Right cardiac atrium (tissue), 5 donors: ENCODE measurements at regions not wholly inside any gene's neighbourhood (a gene's known extent, or its start where the extent isn't known, plus 50 kb on each side); places are given as distances from the start of the nearest gene placed in this dataset.
"Not testable (repeated sequence)": the region's sequence is repeated elsewhere in the genome, so short reads cannot be mapped to it uniquely, and the experiment has no call there.

Source experiments
- ATAC-seq, 2 donors: fragments of 200-7000 bp; cut with Tn5 transposase; one replicate each; pipeline versions ENCODE4 v1.8.0 to v1.9.1; 2020; ENCODE audit warnings: moderate library complexity in 2 of 2, mild to moderate bottlenecking in 1 of 2
- DNase-seq, 3 donors: peaks; one replicate each; pipeline ENCODE4 v3.0.0-alpha.2; 2020
- H3K27ac ChIP-seq: one replicate; pipeline ENCODE4 v1.5.1; 2013; ENCODE audit warnings: mild to moderate bottlenecking, low read length, control low read depth, moderate library complexity
- H3K27me3 ChIP-seq: one replicate; pipeline ENCODE4 v1.6.1; 2013; ENCODE audit not compliant: control insufficient read depth, insufficient read depth
- H3K4me1 ChIP-seq: one replicate; pipeline ENCODE4 v1.6.1; 2013; ENCODE audit warnings: low read length; ENCODE audit not compliant: control insufficient read depth, insufficient read depth
- H3K4me3 ChIP-seq: one replicate; pipeline ENCODE4 v1.5.1; 2013; ENCODE audit warnings: low read length, control low read depth
- H3K9me3 ChIP-seq: one replicate; pipeline ENCODE4 v1.6.1; 2013; ENCODE audit warnings: low read length; ENCODE audit not compliant: control insufficient read depth
- WGBS: extraction: QIAGEN DNeasy Blood & Tissue Kit; methylation state at CpG from one replicate; pipeline ENCODE4 v1.1.7; 2013; 5-methylcytosine and 5-hydroxymethylcytosine counted together
- intact Hi-C, 4 donors: fragments of 100-400 bp; cut with DNase I; formaldehyde crosslinking; loops; one replicate each; pipeline versions ENCODE4 v1.11.0 to v1.14.0; 2022 to 2023
- donor health status: healthy with polysubstance abuse.
- donor health status: DM: no; HTN: yes; CAD: no.
- donor health status: DM: no; HTN: no; CAD: no.
- donor health status: DM: no; HTN: yes; CAD: no; lungs with severe emphysema.
- donor health status: DM: yes; HTN: yes; CAD: no.

- 69% methylated on average over 1 of the region's 1 CpG for WGBS
- intact Hi-C loops, result no loop called here
- no peak overlapping the region for H3K27ac ChIP-seq
Measured at GRCh38 chr6:130494729-130495128, 128.9 kb downstream of the TMEM200A start.

GRCh38 chr6:130500693-130501092 is 134.9 kb downstream of the TMEM200A start:
- DNase-seq (no peak), ATAC-seq (no peak)
- Histone ChIP-seq H3K4me3 (no peak overlapping the region), H3K9me3 (no peaks in the 10 kb centered on the region), H3K4me1 (no peaks in the 10 kb centered on the region), H3K27ac (no peak overlapping the region), H3K27me3 (no peaks in the 10 kb centered on the region)
- 95% methylated on average over 6 of the region's 6 CpGs for WGBS
- intact Hi-C loops, result no loop called here

More at GRCh38 chr6:130494729-130495128, 128.9 kb downstream of the TMEM200A start:
- DNase-seq (no peak), ATAC-seq (no peak)
- H3K4me3 ChIP-seq, result no peak overlapping the region
- no peaks in the 10 kb centered on the region for H3K27me3 ChIP-seq
- no peaks in the 10 kb centered on the region for H3K9me3 ChIP-seq
- H3K4me1 ChIP-seq, result no peaks in the 10 kb centered on the region

- ATAC-seq (no peak), DNase-seq (no peak)
- Histone ChIP-seq H3K27me3 (no peaks in the 10 kb centered on the region), H3K27ac (no peak overlapping the region), H3K9me3 (no peaks in the 10 kb centered on the region), H3K4me3 (no peak overlapping the region), H3K4me1 (no peaks in the 10 kb centered on the region)
- intact Hi-C loops, result no loop called here
Measured at GRCh38 chr6:130503146-130503545, 137.3 kb downstream of the TMEM200A start.

GRCh38 chr6:130505808-130506598 is 140.2 kb downstream of the TMEM200A start:
- ATAC-seq, result no peak
- H3K27ac ChIP-seq, result no peak overlapping the region
- WGBS, result 35% methylated on average over 4 of the region's 4 CpGs
- intact Hi-C loops, result no loop called here
- no peak overlapping the region for H3K4me3 ChIP-seq
- H3K9me3 ChIP-seq, result no peaks in the 10 kb centered on the region
- H3K4me1 ChIP-seq, result no peaks in the 10 kb centered on the region
- peaks cover 2% of the 10 kb centered on the region for H3K27me3 ChIP-seq
- no peak for DNase-seq

GRCh38 chr6:130507005-130507665 is 141.3 kb downstream of the TMEM200A start:
- H3K4me1 ChIP-seq, intact Hi-C loops: not testable (repeated sequence)

GRCh38 chr6:130507666-130508028 is 141.8 kb downstream of the TMEM200A start:
- H3K4me3 ChIP-seq, result no peak overlapping the region
- WGBS, result 70% methylated on average over 4 of the region's 4 CpGs
- no peaks in the 10 kb centered on the region for H3K9me3 ChIP-seq
- ATAC-seq, result no peak
- H3K27me3 ChIP-seq, result peaks cover 2% of the 10 kb centered on the region
- no peak overlapping the region for H3K27ac ChIP-seq
- no peaks in the 10 kb centered on the region for H3K4me1 ChIP-seq
- no peak for DNase-seq
- intact Hi-C loops, result no loop called here

More at GRCh38 chr6:130507005-130507665, 141.3 kb downstream of the TMEM200A start:
- ATAC-seq, H3K4me3 ChIP-seq, H3K27me3 ChIP-seq, DNase-seq, H3K9me3 ChIP-seq, H3K27ac ChIP-seq: not testable (repeated sequence)
- 64% methylated on average over 5 of the region's 5 CpGs for WGBS

GRCh38 chr6:130513770-130514169 is 148.0 kb downstream of the TMEM200A start:
- Histone ChIP-seq H3K27ac (no peak overlapping the region), H3K9me3 (no peaks in the 10 kb centered on the region), H3K27me3 (peaks cover 2% of the 10 kb centered on the region), H3K4me1 (no peaks in the 10 kb centered on the region), H3K4me3 (no peak overlapping the region)
- ATAC-seq (no peak), DNase-seq (no peak)
- intact Hi-C loops, result no loop called here
- WGBS, result 57% methylated on average over 3 of the region's 3 CpGs

- WGBS, result 74% methylated on average over 3 of the region's 3 CpGs
- ATAC-seq (no peak), DNase-seq (no peak)
- Histone ChIP-seq H3K4me3 (no peak overlapping the region), H3K4me1 (no peaks in the 10 kb centered on the region), H3K27ac (no peak overlapping the region), H3K27me3 (peaks cover 2% of the 10 kb centered on the region), H3K9me3 (no peaks in the 10 kb centered on the region)
- intact Hi-C loops, result no loop called here
Measured at GRCh38 chr6:130514712-130515111, 148.9 kb downstream of the TMEM200A start.

- Histone ChIP-seq H3K27ac (no peak overlapping the region), H3K4me1 (no peaks in the 10 kb centered on the region), H3K4me3 (no peak overlapping the region), H3K9me3 (no peaks in the 10 kb centered on the region), H3K27me3 (peaks cover 1% of the 10 kb centered on the region)
- ATAC-seq (no peak), DNase-seq (no peak)
- intact Hi-C loops, result no loop called here
- 78% methylated on average over 4 of the region's 4 CpGs for WGBS
Measured at GRCh38 chr6:130515306-130515705, 149.5 kb downstream of the TMEM200A start.

GRCh38 chr6:130516604-130517003 is 150.8 kb downstream of the TMEM200A start:
- 82% methylated on average over 4 of the region's 4 CpGs for WGBS
- intact Hi-C loops, result no loop called here
- ATAC-seq (no peak), DNase-seq (no peak)
- Histone ChIP-seq H3K4me1 (no peaks in the 10 kb centered on the region), H3K9me3 (no peaks in the 10 kb centered on the region), H3K27ac (no peak overlapping the region), H3K4me3 (no peak overlapping the region), H3K27me3 (no peaks in the 10 kb centered on the region)

GRCh38 chr6:130517444-130517931 is 151.7 kb downstream of the TMEM200A start:
- Histone ChIP-seq H3K4me3 (no peak overlapping the region), H3K27me3 (no peaks in the 10 kb centered on the region), H3K9me3 (no peaks in the 10 kb centered on the region), H3K4me1 (no peaks in the 10 kb centered on the region), H3K27ac (no peak overlapping the region)
- intact Hi-C loops, result no loop called here
- ATAC-seq, result no peak
- DNase-seq, result no peak
- 84% methylated on average over 3 of the region's 3 CpGs for WGBS
